NCI-H1048 (cell line): ENCODE measurements at regions not wholly inside any gene's neighbourhood (a gene's known extent, or its start where the extent isn't known, plus 50 kb on each side); places are given as distances from the start of the nearest gene placed in this dataset.

Experiments used
- DNase-seq: peaks from one replicate; lab custom pipeline; 2025; lab: John Stamatoyannopoulos, UW

- DNase-seq, result no peak
Measured at GRCh38 chr12:61490526-61491498, 769.4 kb upstream of the USP15 start.

GRCh38 chr12:61502179-61502578 is 758.0 kb upstream of the USP15 start:
- no peak for DNase-seq

- no peak for DNase-seq
Measured at GRCh38 chr12:61504396-61505080, 755.7 kb upstream of the USP15 start.

GRCh38 chr12:61513499-61513898 is 746.7 kb upstream of the USP15 start:
- no peak for DNase-seq

GRCh38 chr12:61514016-61514415 is 746.2 kb upstream of the USP15 start:
- no peak for DNase-seq

- DNase-seq, result no peak
Measured at GRCh38 chr12:61521258-61521657, 738.9 kb upstream of the USP15 start.

GRCh38 chr12:61523276-61523992 is 736.8 kb upstream of the USP15 start:
- DNase-seq, result no peak

GRCh38 chr12:61524851-61525250 is 735.4 kb upstream of the USP15 start:
- no peak for DNase-seq

GRCh38 chr12:61525331-61525730 is 734.9 kb upstream of the USP15 start:
- no peak for DNase-seq

GRCh38 chr12:61530456-61530855 is 729.7 kb upstream of the USP15 start:
- no peak for DNase-seq

- DNase-seq, result no peak
Measured at GRCh38 chr12:61531195-61531594, 729.0 kb upstream of the USP15 start.

GRCh38 chr12:61536117-61536516 is 724.1 kb upstream of the USP15 start:
- DNase-seq, result no peak

- DNase-seq, result no peak
Measured at GRCh38 chr12:61536525-61536924, 723.7 kb upstream of the USP15 start.

- no peak for DNase-seq
Measured at GRCh38 chr12:61538951-61539350, 721.3 kb upstream of the USP15 start.

GRCh38 chr12:61542551-61542950 is 717.7 kb upstream of the USP15 start:
- no peak for DNase-seq

GRCh38 chr12:61546296-61546695 is 713.9 kb upstream of the USP15 start:
- DNase-seq, result no peak

- no peak for DNase-seq
Measured at GRCh38 chr12:61553091-61553490, 707.1 kb upstream of the USP15 start.

- DNase-seq, result no peak
Measured at GRCh38 chr12:61554268-61555008, 705.8 kb upstream of the USP15 start.

GRCh38 chr12:61563665-61564450 is 696.3 kb upstream of the USP15 start:
- DNase-seq, result no peak

- DNase-seq, result no peak
Measured at GRCh38 chr12:61564466-61564865, 695.7 kb upstream of the USP15 start.

GRCh38 chr12:61566183-61566582 is 694.0 kb upstream of the USP15 start:
- DNase-seq, result no peak
